HT-29 (cell line): ENCODE measurements at regions not wholly inside any gene's neighbourhood (a gene's known extent, or its start where the extent isn't known, plus 50 kb on each side); places are given as distances from the start of the nearest gene placed in this dataset.

Source experiments
- DNase-seq: peaks from one replicate; pipeline ENCODE4 v3.0.0-alpha.2; 2015; ENCODE audit warnings: low spot score

DNA sequence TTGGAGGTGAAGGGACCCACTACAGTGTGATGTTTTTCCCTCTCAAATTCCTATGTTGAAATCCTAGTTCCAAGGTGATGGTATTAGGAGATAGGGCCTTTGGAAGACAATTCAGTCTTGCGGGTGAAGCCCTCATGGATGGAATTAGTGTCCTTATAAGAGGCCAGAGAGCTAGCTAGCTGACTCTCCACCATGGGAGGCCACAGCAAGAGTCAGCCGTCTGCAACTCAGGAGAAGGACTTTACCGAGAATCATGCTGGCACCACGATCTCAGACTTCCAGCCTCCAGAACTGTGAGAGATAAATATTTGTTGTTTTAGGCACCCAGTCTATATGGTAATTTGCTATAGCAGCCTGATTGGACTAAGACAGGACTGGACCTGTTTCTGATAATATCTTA, 461.4 kb downstream of the TSN start:
- no peak for DNase-seq

GRCh38 chr2:122218596-122218995, 463.1 kb downstream of the TSN start:
- no peak for DNase-seq

DNA sequence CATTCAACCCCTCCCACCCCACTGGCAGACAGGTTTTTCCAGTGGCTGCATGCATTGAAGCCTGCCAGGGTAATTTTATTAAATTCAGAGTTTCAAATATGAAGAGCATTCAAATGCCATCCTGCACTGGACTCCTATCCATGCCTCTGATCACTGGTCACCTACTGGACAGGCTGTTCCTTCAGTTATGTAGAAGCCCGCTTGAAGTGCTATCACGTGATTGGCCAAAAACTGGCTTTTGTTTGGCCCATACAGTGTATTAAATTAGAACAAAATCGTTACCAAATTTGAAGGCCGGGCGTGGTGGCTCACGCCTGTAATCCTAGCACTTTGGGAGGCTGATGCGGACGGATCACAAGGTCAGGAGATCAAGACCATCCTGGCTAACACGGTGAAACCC, 464.1 kb downstream of the TSN start:
- no peak for DNase-seq

GRCh38 chr2:122221665-122222064, 466.2 kb downstream of the TSN start:
- no peak for DNase-seq

- DNase-seq = no peak
Measured at GRCh38 chr2:122231296-122231695, 475.8 kb downstream of the TSN start.

GRCh38 chr2:122233372-122233771, 477.9 kb downstream of the TSN start:
- no peak for DNase-seq

- DNase-seq = peak; percentile 24
Measured at GRCh38 chr2:122236152-122236874, 480.9 kb downstream of the TSN start.

- DNase-seq = no peak
Measured at GRCh38 chr2:122236925-122237324, 481.5 kb downstream of the TSN start.

GRCh38 chr2:122237450-122237849, 482.0 kb downstream of the TSN start:
- DNase-seq = no peak

DNA sequence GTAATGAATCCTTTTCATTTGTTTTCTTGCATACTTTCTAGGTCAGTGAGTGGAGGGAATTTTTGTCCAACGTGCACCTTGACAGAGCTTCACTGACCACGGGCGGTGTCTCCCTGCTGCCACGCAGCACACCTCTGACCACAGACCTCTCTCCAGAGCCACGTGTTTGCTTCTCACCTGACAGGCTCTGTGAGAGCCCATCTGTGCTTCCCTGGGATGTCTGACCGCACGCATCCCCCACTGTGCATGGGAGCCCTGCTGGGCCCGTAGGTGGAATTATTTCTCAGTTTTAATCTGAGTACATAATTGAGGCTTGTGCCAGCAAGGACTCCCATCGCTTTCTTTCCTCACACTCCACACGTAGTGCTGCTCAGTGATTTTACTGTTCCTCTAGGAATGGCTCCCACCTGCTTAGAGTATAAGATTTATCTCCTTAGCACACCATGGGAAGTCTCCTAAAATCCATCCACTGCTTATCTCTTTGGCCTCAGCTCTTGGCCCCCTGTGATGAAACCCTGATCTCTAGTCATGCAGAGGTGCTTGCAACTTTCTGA, 482.6 kb downstream of the TSN start:
- DNase-seq = no peak

- no peak for DNase-seq
Measured at GRCh38 chr2:122239440-122239839, 484.0 kb downstream of the TSN start.

DNA sequence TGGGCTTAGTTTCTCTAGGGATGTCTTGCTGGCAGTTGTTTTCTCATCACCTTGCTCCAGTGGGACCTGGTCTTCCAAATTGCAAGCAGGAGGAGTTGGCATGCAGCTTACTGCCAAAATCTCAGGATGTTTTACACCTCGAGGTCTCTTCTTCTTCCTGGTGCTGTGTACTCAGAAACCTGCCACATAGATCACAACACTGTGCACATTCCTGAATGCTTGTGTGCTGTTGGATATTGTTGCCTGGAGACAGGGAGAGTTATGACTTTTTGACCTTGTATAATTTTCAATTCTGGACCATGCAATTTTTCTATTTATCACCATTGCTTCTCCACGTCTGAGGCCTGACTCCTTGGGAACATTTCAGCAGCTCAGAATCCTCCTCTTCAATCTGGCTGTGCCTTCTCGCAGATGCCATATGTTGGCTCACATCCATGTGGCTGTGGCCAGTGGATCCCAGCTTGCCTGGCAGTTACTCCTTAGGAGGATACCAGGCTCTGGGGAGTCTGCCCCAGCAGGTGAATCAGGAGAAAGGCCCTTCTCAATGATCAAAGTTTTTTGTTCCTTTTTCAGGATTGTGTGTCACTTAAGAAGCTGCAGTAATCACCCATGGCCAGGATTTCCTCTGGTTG, 489.3 kb downstream of the TSN start:
- DNase-seq = no peak

- DNase-seq = no peak
Measured at GRCh38 chr2:122249673-122250072, 494.2 kb downstream of the TSN start.

DNA sequence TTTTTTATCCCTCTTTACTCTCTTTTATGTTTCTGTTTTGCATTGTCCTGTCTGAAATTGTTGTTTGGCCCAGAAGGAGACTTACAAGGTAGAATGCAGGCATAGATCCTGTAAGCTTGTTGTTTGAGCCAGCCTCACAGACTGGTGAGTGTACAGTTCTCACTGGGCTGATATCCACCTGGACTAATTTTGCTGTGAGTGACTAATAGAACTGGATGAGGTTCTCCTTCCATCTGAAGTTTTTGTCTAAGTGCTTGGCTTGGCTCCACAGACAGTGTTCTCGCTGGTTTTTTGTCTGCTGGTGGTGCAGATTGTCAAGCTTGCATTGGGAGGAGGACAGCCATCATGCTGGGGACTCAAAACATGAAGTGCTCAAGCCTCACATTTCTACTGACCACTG, 495.7 kb downstream of the TSN start:
- DNase-seq = no peak

GRCh38 chr2:122251566-122251965, 496.1 kb downstream of the TSN start:
- DNase-seq = no peak

DNA sequence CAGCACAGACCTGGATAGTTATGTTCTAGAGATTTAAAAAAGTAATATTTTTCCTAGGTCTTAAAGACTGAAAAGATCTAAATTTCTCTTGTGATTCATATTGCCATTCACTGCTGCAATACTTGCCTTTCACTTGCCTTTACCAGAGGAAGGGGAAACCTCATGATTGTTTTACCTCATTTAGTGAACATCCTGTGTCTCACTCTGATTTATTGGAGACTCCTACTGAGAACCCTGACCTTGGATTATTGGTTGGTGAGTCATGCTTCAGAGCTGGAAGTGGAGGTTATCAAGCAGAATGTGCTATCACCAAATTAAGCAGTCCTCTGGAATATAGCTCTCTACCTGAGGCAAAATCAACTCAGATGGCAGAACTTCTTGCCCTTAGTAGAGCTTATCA, 500.5 kb downstream of the TSN start:
- DNase-seq = no peak

GRCh38 chr2:122261911-122262310, 506.5 kb downstream of the TSN start:
- no peak for DNase-seq

GRCh38 chr2:122263746-122264145, 508.3 kb downstream of the TSN start:
- no peak for DNase-seq

GRCh38 chr2:122266636-122267035, 511.2 kb downstream of the TSN start:
- DNase-seq = no peak

GRCh38 chr2:122267947-122268346, 512.5 kb downstream of the TSN start:
- no peak for DNase-seq

- DNase-seq = no peak
Measured at GRCh38 chr2:122273785-122274419, 518.5 kb downstream of the TSN start.

DNA sequence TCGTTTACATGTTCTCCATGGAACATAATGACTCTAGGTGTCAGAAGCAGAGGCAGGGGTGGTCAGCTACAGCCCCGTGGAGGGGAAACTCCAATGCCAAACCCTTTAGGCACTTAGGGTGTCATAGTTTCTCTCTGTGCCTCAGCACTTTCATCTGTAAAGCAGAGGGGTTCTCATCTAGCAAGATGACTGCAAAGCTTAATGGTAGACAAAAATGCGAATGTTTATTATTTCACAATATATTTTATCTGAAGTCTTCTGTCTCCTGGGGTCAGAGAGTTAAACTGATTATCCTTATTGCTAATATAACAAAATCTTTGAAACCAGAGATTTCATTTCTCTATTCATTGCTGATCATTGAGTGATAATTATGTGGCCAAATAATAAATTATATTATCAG, 522.5 kb downstream of the TSN start:
- DNase-seq = no peak

DNA sequence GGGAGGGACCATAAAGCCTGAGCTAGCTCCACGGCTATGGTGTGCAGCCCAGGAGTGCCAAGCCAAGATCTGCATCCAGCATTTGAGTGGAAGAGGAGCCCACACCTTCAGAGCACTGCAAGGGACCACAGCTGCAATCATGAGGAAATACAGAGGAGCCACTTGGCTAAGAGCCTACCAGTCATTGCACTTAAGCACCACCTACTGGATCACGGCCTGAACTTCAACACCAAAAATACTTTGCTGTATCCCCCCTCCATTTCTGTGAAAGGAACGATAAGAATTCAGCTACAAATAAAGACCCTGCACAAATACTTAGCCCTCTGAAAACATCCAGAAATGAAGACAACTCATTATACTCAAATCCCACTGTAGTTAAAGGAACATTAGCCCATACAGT, 545.3 kb downstream of the TSN start:
- DNase-seq = no peak
